H9 (cell line): ENCODE measurements at regions not wholly inside any gene's neighbourhood (a gene's known extent, or its start where the extent isn't known, plus 50 kb on each side); places are given as distances from the start of the nearest gene placed in this dataset.

Source experiments
- DNase-seq: peaks from one replicate; pipeline ENCODE4 v3.0.0-alpha.2; 2017
- H2AFZ ChIP-seq: one replicate; pipeline ENCODE4 v1.6.1; 2013; ENCODE audit warnings: mild to moderate bottlenecking, low read length, control low read depth, moderate library complexity
- H2AK5ac ChIP-seq: 2 replicates; pipeline ENCODE4 v1.6.1; 2013; ENCODE audit warnings: low read length, control low read depth, mixed read lengths; ENCODE audit not compliant: insufficient read length
- H2BK120ac ChIP-seq: one replicate; pipeline ENCODE4 v1.6.1; 2013; ENCODE audit warnings: low read depth, mild to moderate bottlenecking, low read length, control low read depth, inconsistent platforms; ENCODE audit not compliant: poor library complexity, severe bottlenecking
- H2BK12ac ChIP-seq: 2 replicates; pipeline ENCODE4 v1.6.1; 2013; ENCODE audit warnings: low read length, control low read depth, mixed read lengths, low read depth; ENCODE audit not compliant: insufficient read length
- H2BK15ac ChIP-seq: 2 replicates; pipeline ENCODE4 v1.6.1; 2013; ENCODE audit warnings: low read depth, low read length, control low read depth
- H2BK20ac ChIP-seq: one replicate; pipeline ENCODE4 v1.6.1; 2013; ENCODE audit warnings: low read depth, mild to moderate bottlenecking, low read length, control low read depth, inconsistent platforms; ENCODE audit not compliant: poor library complexity, severe bottlenecking
- H2BK5ac ChIP-seq: 2 replicates; pipeline ENCODE4 v1.6.1; 2013; ENCODE audit warnings: low read length, control low read depth, mixed read lengths; ENCODE audit not compliant: insufficient read length
- H3K14ac ChIP-seq: 2 replicates; pipeline ENCODE4 v1.6.1; 2013; ENCODE audit warnings: low read length, control low read depth; ENCODE audit not compliant: insufficient read depth
- H3K18ac ChIP-seq: 2 replicates; pipeline ENCODE4 v1.6.1; 2013; ENCODE audit warnings: low read depth, mild to moderate bottlenecking, mixed read lengths, low read length, control low read depth; ENCODE audit not compliant: insufficient read length
- H3K23ac ChIP-seq: 2 replicates; pipeline ENCODE4 v1.6.1; 2013; ENCODE audit warnings: low read length, control low read depth, mixed read lengths, low read depth; ENCODE audit not compliant: insufficient read length
- H3K23me2 ChIP-seq: 2 replicates; pipeline ENCODE4 v1.6.1; 2013; ENCODE audit warnings: low read depth, mild to moderate bottlenecking, mixed read lengths, low read length, control low read depth; ENCODE audit not compliant: insufficient read length, poor library complexity, severe bottlenecking
- H3K27ac ChIP-seq: 2 replicates; pipeline ENCODE4 v1.5.1; 2013; ENCODE audit warnings: low read length, control low read depth, mixed read lengths, low read depth; ENCODE audit not compliant: insufficient read length
- H3K27me3 ChIP-seq: 2 replicates; pipeline ENCODE4 v1.6.1; 2013; ENCODE audit warnings: low read length, control low read depth, inconsistent platforms; ENCODE audit not compliant: insufficient read depth
- H3K4ac ChIP-seq: 2 replicates; pipeline ENCODE4 v1.6.1; 2013; ENCODE audit warnings: low read depth, mild to moderate bottlenecking, control low read depth, inconsistent platforms, low read length, moderate library complexity
- H3K4me1 ChIP-seq: 2 replicates; pipeline ENCODE4 v1.6.1; 2013; ENCODE audit warnings: low read length, control low read depth, inconsistent platforms; ENCODE audit not compliant: insufficient read depth
- H3K4me2 ChIP-seq: 2 replicates; pipeline ENCODE4 v1.6.1; 2013; ENCODE audit warnings: low read length, control low read depth, mixed read lengths; ENCODE audit not compliant: insufficient read length, insufficient read depth
- H3K56ac ChIP-seq: 2 replicates; pipeline ENCODE4 v1.6.1; 2013; ENCODE audit warnings: low read depth, mild to moderate bottlenecking, mixed read lengths, low read length, control low read depth; ENCODE audit not compliant: insufficient read length
- H3K79me1 ChIP-seq: 2 replicates; pipeline ENCODE4 v1.6.1; 2013; ENCODE audit warnings: low read depth, mild to moderate bottlenecking, moderate library complexity, low read length, control low read depth, inconsistent platforms; ENCODE audit not compliant: insufficient read depth, poor library complexity, severe bottlenecking
- H3K79me2 ChIP-seq: 2 replicates; pipeline ENCODE4 v1.6.1; 2013; ENCODE audit warnings: low read length, control low read depth, inconsistent platforms; ENCODE audit not compliant: insufficient read depth
- H3K9ac ChIP-seq: 2 replicates; pipeline ENCODE4 v1.6.1; 2013; ENCODE audit warnings: low read length, control low read depth, mixed read lengths; ENCODE audit not compliant: insufficient read length; ENCODE audit errors: extremely low read depth
- H3K9me3 ChIP-seq: one replicate; pipeline ENCODE4 v1.6.1; 2013; ENCODE audit warnings: low read depth, low read length, inconsistent platforms; ENCODE audit not compliant: control insufficient read depth
- H3T11ph ChIP-seq: one replicate; pipeline ENCODE4 v1.6.1; 2013; ENCODE audit warnings: mild to moderate bottlenecking, low read length, control low read depth, inconsistent platforms
- H4K20me1 ChIP-seq: one replicate; pipeline ENCODE4 v1.6.1; 2013; ENCODE audit not compliant: control insufficient read depth, insufficient read length, insufficient read depth
- H4K5ac ChIP-seq: 2 replicates; pipeline ENCODE4 v1.6.1; 2013; ENCODE audit warnings: low read depth, mild to moderate bottlenecking, mixed read lengths, low read length, control low read depth; ENCODE audit not compliant: insufficient read length
- H4K8ac ChIP-seq: replicated peaks from 2 replicates; pipeline ENCODE4 v1.6.1; 2013; ENCODE audit warnings: low read length, control low read depth, mixed read lengths, low read depth; ENCODE audit not compliant: insufficient read length
- H4K91ac ChIP-seq: 2 replicates; pipeline ENCODE4 v1.6.1; 2013; ENCODE audit warnings: low read depth, mild to moderate bottlenecking, moderate library complexity, mixed read lengths, low read length, control low read depth; ENCODE audit not compliant: insufficient read length
- H3K27ac Mint-ChIP-seq, 3 experiments: 2 replicates in 2 of 3; 3 replicates in 1 of 3; pipeline ENCODE4 v1.8.0; 2020 to 2021; ENCODE audit warnings: mixed read lengths in 3 of 3, mild to moderate bottlenecking in 1 of 3, moderate library complexity in 1 of 3
- H3K27me3 Mint-ChIP-seq: 2 replicates; pipeline ENCODE4 v1.8.0; 2021; ENCODE audit warnings: low read depth, mild to moderate bottlenecking, moderate library complexity, mixed read lengths
- H3K36me3 Mint-ChIP-seq, 3 experiments: 2 replicates in 2 of 3; 3 replicates in 1 of 3; pipeline ENCODE4 v1.8.0; 2020 to 2021; ENCODE audit warnings: low read depth in 3 of 3, mixed read lengths in 3 of 3; ENCODE audit not compliant: insufficient read depth in 1 of 3
- H3K4me1 Mint-ChIP-seq, 2 experiments: 2 replicates each; pipeline ENCODE4 v1.8.0; 2020; ENCODE audit warnings: mixed read lengths in 2 of 2
- H3K4me3 Mint-ChIP-seq, 2 experiments: 2 replicates in 1 of 2; 3 replicates in 1 of 2; pipeline ENCODE4 v1.8.0; 2020 to 2021; ENCODE audit warnings: mild to moderate bottlenecking in 2 of 2, mixed read lengths in 2 of 2, moderate library complexity in 1 of 2
- H3K9me3 Mint-ChIP-seq, 2 experiments: 2 replicates in 1 of 2; 3 replicates in 1 of 2; pipeline ENCODE4 v1.8.0; 2020; ENCODE audit warnings: mild to moderate bottlenecking in 2 of 2, mixed read lengths in 2 of 2, moderate library complexity in 1 of 2
- CTCF ChIP-seq: fragments of 200-600 bp; sonication (generic); conservative IDR thresholded peaks from 3 replicates; pipeline ENCODE4 v1.8.0; 2021; ENCODE audit warnings: antibody characterized with exemption, mild to moderate bottlenecking
- WGBS: extraction: QIAGEN DNeasy Blood & Tissue Kit; methylation state at CpG from one replicate; pipeline ENCODE4 v1.1.7; 2013; ENCODE audit warnings: missing lambda C conversion rate, low lambda C conversion rate, mixed read lengths; ENCODE audit not compliant: insufficient read length; ENCODE audit errors: extremely low coverage; 5-methylcytosine and 5-hydroxymethylcytosine counted together

GRCh38 chr11:116502641-116503061, 270.1 kb downstream of the BUD13 start:
- Histone ChIP-seq H3K27ac (no peak overlapping the region), H3K9me3 (no peaks in the 10 kb centered on the region), H2BK120ac (no peak overlapping the region), H2AK5ac (no peak overlapping the region), H3K14ac (no peak overlapping the region), H3K4ac (no peak overlapping the region), H3K79me1 (no peaks in the 10 kb centered on the region), H4K8ac (no peak overlapping the region), H4K91ac (no peak overlapping the region), H2AFZ (no peak overlapping the region), H3K27me3 (peaks cover 3% of the 10 kb centered on the region; the same call in 1 of the 2 replicates), H3K9ac (no peak overlapping the region), H4K20me1 (no peaks in the 10 kb centered on the region), H3K4me2 (no peak overlapping the region), H3K23ac (no peak overlapping the region), H2BK12ac (no peak overlapping the region), H4K5ac (no peak overlapping the region), H3K79me2 (no peaks in the 10 kb centered on the region), H3K18ac (no peak overlapping the region), H3K23me2 (peaks cover 7% of the 10 kb centered on the region), H3T11ph (no peak overlapping the region), H2BK20ac (no peak overlapping the region), H3K56ac (no peak overlapping the region), H3K4me1 (no peaks in the 10 kb centered on the region; the same call in 1 of the 2 replicates), H2BK5ac (no peak overlapping the region), H2BK15ac (no peak overlapping the region)
- H3K27me3 Mint-ChIP-seq, result peaks cover 53% of the 10 kb centered on the region
- WGBS, result no CpG with 5 or more reads among the region's 6 CpGs
- H3K4me3 Mint-ChIP-seq, result no peak overlapping the region
- TF ChIP-seq CTCF, result no peak
- H3K9me3 Mint-ChIP-seq, result no peaks in the 10 kb centered on the region
- no peak for DNase-seq
- peaks cover 61 to 68% of the 10 kb centered on the region in 2 experiments for H3K4me1 Mint-ChIP-seq
- peaks cover 0 to 2% (median 0%) of the 10 kb centered on the region in 3 experiments; a peak in 2 of 7 replicates for H3K36me3 Mint-ChIP-seq
- no peak overlapping the region for H3K27ac Mint-ChIP-seq
